Psoas muscle (tissue), 7 donors: ENCODE measurements at regions not wholly inside any gene's neighbourhood (a gene's known extent, or its start where the extent isn't known, plus 50 kb on each side); places are given as distances from the start of the nearest gene placed in this dataset.

ENCODE experiments used
- ATAC-seq, 4 donors: fragments of 200-7000 bp; cut with Tn5 transposase; one replicate each; pipeline ENCODE4 v1.9.1; 2020; ENCODE audit warnings: moderate library complexity in 3 of 4, mild to moderate bottlenecking in 2 of 4
- DNase-seq, 2 donors: peaks; one replicate each; pipeline ENCODE4 v3.0.0-alpha.2; 2020
- H3K27ac ChIP-seq: fragments of 200-600 bp; one replicate; pipeline ENCODE4 v1.8.0; 2022
- H3K27me3 ChIP-seq, 3 donors: fragments of 200-600 bp in 1 of 3; one replicate each; pipeline versions ENCODE4 v1.6.1 to v1.8.0; 2013 to 2022; ENCODE audit warnings: low read length in 2 of 3, mild to moderate bottlenecking in 2 of 3, moderate library complexity in 1 of 3; ENCODE audit not compliant: insufficient read depth in 3 of 3
- H3K36me3 ChIP-seq, 2 donors: fragments of 200-600 bp in 1 of 2; one replicate each; pipeline versions ENCODE4 v1.6.1 to v1.8.0; 2013 to 2022; ENCODE audit warnings: low read depth in 1 of 2, mild to moderate bottlenecking in 1 of 2, moderate library complexity in 1 of 2; ENCODE audit not compliant: insufficient read depth in 1 of 2
- H3K4me1 ChIP-seq: fragments of 200-600 bp; one replicate; pipeline ENCODE4 v1.8.0; 2022
- H3K4me3 ChIP-seq: fragments of 200-600 bp; one replicate; pipeline ENCODE4 v1.8.0; 2022; ENCODE audit warnings: mild to moderate bottlenecking
- H3K9me3 ChIP-seq: fragments of 200-600 bp; one replicate; pipeline ENCODE4 v1.8.0; 2022
- CTCF ChIP-seq: fragments of 200-600 bp; IDR thresholded peaks from one replicate; pipeline ENCODE4 v1.8.0; 2022; ENCODE audit warnings: antibody characterized with exemption
- WGBS, 3 donors: extraction: QIAGEN DNeasy Blood & Tissue Kit; methylation state at CpG; one replicate each; pipeline versions ENCODE4 v1.1.6 to v1.1.7; 2013; 5-methylcytosine and 5-hydroxymethylcytosine counted together
- intact Hi-C, 2 donors: fragments of 100-400 bp; cut with DNase I; formaldehyde crosslinking; loops; one replicate each; pipeline versions ENCODE4 v1.11.0 to v1.14.2; 2022
- donor health status: healthy with polysubstance abuse.
- donor health status: DM: no; HTN: no; CAD: no; lungs with moderate emphysema.
- donor health status: Bipolar disorder and iron deficiency.
- donor health status: healthy.
- donor health status: DM: yes; HTN: yes; CAD: no.
- donor health status: DM: no; HTN: no; CAD: no.
- donor health status: DM: yes; HTN: yes; CAD: no.

- intact Hi-C loops = no loop called here
- ATAC-seq = no peak
- peaks cover 15% of the 10 kb centered on the region for H3K4me1 ChIP-seq
- H3K4me3 ChIP-seq = no peak overlapping the region
- H3K36me3 ChIP-seq = no peaks in the 10 kb centered on the region
- H3K27me3 ChIP-seq = no peaks in the 10 kb centered on the region
- DNase-seq = no peak
- 60 to 75% (median 62%) methylated on average over 4 of the region's 4 CpGs for WGBS, 3 donors
- no peak for TF ChIP-seq CTCF
- no peak overlapping the region for H3K27ac ChIP-seq
- H3K9me3 ChIP-seq = no peaks in the 10 kb centered on the region
These were observed 136.6 kb upstream of the STC2 start for GRCh38 chr5:173464813-173465212.

GRCh38 chr5:173463207-173463606 lies 135.0 kb upstream of the STC2 start:
- TF ChIP-seq CTCF = no peak
- H3K36me3 ChIP-seq = no peaks in the 10 kb centered on the region
- no peak overlapping the region for H3K4me3 ChIP-seq
- WGBS, 3 donors = 91 to 96% (median 93%) methylated on average over 3 of the region's 3 CpGs
- no peak overlapping the region for H3K27ac ChIP-seq
- peaks cover 11% of the 10 kb centered on the region for H3K4me1 ChIP-seq
- H3K27me3 ChIP-seq = no peaks in the 10 kb centered on the region
- DNase-seq = no peak
- no peak for ATAC-seq
- intact Hi-C loops = no loop called here
- no peaks in the 10 kb centered on the region for H3K9me3 ChIP-seq

GRCh38 chr5:173458828-173459609 lies 130.8 kb upstream of the STC2 start:
- H3K4me1 ChIP-seq = peaks cover 43% of the 10 kb centered on the region
- peak overlapping the region; percentile 23 for H3K27ac ChIP-seq
- DNase-seq = peak; percentile 19 to 48
- no peaks in the 10 kb centered on the region for H3K27me3 ChIP-seq
- H3K36me3 ChIP-seq = no peaks in the 10 kb centered on the region
- intact Hi-C loops = loop anchor here (5.0 to 10.0 kb wide), 2 partner anchors 38 to 306 kb away; no protein-coding TSS in a partner anchor
- no peaks in the 10 kb centered on the region for H3K9me3 ChIP-seq
- no peak overlapping the region for H3K4me3 ChIP-seq
- TF ChIP-seq CTCF = no peak
- peak in 1 of 4 donors; percentile 20 for ATAC-seq
- 37 to 47% (median 41%) methylated on average over 10 of the region's 10 CpGs for WGBS, 3 donors

GRCh38 chr5:173457482-173457881 lies 129.3 kb upstream of the STC2 start:
- Histone ChIP-seq H3K27ac (peak overlapping the region; percentile 96), H3K27me3 (no peaks in the 10 kb centered on the region), H3K36me3 (no peaks in the 10 kb centered on the region), H3K9me3 (no peaks in the 10 kb centered on the region), H3K4me1 (peaks cover 57% of the 10 kb centered on the region), H3K4me3 (no peak overlapping the region)
- WGBS, 3 donors = 11 to 25% (median 13%) methylated on average over 5 of the region's 5 CpGs
- TF ChIP-seq CTCF = no peak
- intact Hi-C loops = loop anchor here (5.0 to 10.0 kb wide), 2 partner anchors 40 to 307 kb away; no protein-coding TSS in a partner anchor
- DNase-seq (peak; percentile 35 to 58), ATAC-seq (peak; percentile 60 to 67 (median 64))
